ENCODE measurements at regions not wholly inside any gene's neighbourhood (a gene's known extent, or its start where the extent isn't known, plus 50 kb on each side); places are given as distances from the start of the nearest gene placed in this dataset.
"Not testable (repeated sequence)": the region's sequence is repeated elsewhere in the genome, so short reads cannot be mapped to it uniquely, and the experiment has no call there.

GRCh38 chr12:9407425-9407748 is 199.2 kb upstream of the PZP start:
- DNase-seq = not testable (repeated sequence)

GRCh38 chr12:9406564-9407424 is 198.6 kb upstream of the PZP start:
- DNase-seq = no peak

GRCh38 chr12:9405886-9406563 is 197.8 kb upstream of the PZP start:
- DNase-seq = no peak

- no peak for DNase-seq
These were observed 196.5 kb upstream of the PZP start for GRCh38 chr12:9404469-9405260.

- no peak for DNase-seq
These were observed 195.8 kb upstream of the PZP start for GRCh38 chr12:9404031-9404430.

- DNase-seq = not testable (repeated sequence)
These were observed 194.3 kb upstream of the PZP start for GRCh38 chr12:9402432-9403040.

- DNase-seq = not testable (repeated sequence)
These were observed 188.2 kb upstream of the PZP start for GRCh38 chr12:9396367-9396766.

GRCh38 chr12:9395220-9395619 is 187.0 kb upstream of the PZP start:
- DNase-seq = not testable (repeated sequence)

GRCh38 chr12:9392842-9393241 is 184.6 kb upstream of the PZP start:
- DNase-seq = no peak

GRCh38 chr12:9391815-9392214 is 183.6 kb upstream of the PZP start:
- no peak for DNase-seq

- no peak for DNase-seq
These were observed 182.6 kb upstream of the PZP start for GRCh38 chr12:9390761-9391160.

GRCh38 chr12:9389796-9390195 is 181.6 kb upstream of the PZP start:
- DNase-seq = no peak

- no peak for DNase-seq
These were observed 180.2 kb upstream of the PZP start for GRCh38 chr12:9388379-9388778.

- no peak for DNase-seq
These were observed 179.3 kb upstream of the PZP start for GRCh38 chr12:9387450-9387849.

- no peak for DNase-seq
These were observed 175.4 kb upstream of the PZP start for GRCh38 chr12:9383585-9383984.

GRCh38 chr12:9381619-9382018 is 173.4 kb upstream of the PZP start:
- no peak for DNase-seq

GRCh38 chr12:9380650-9381049 is 172.5 kb upstream of the PZP start:
- DNase-seq = no peak

GRCh38 chr12:9379023-9379742 is 171.0 kb upstream of the PZP start:
- DNase-seq = no peak

GRCh38 chr12:9378430-9378835 is 170.2 kb upstream of the PZP start:
- no peak for DNase-seq

- DNase-seq = no peak
These were observed 164.0 kb upstream of the PZP start for GRCh38 chr12:9372202-9372601.

- peak; percentile 25 for DNase-seq
These were observed 159.6 kb upstream of the PZP start for GRCh38 chr12:9367828-9368227.

GRCh38 chr12:9367201-9367600 is 159.0 kb upstream of the PZP start:
- no peak for DNase-seq

GRCh38 chr12:9365296-9365695 is 157.1 kb upstream of the PZP start:
- DNase-seq = no peak

Measured in activated CD4-positive, alpha-beta T cell treated with anti-CD3 and anti-CD28 coated beads, Interleukin-2, Interleukin-6, amounts not matched to agents 100 ng/mL and 50 ng/mL, durations not matched to agents 16 hours and 8 hours (primary cell).